NCI-H1436 treated with DMSO at 0.1 percent for 48 hours (cell line): ENCODE measurements at regions not wholly inside any gene's neighbourhood (a gene's known extent, or its start where the extent isn't known, plus 50 kb on each side); places are given as distances from the start of the nearest gene placed in this dataset.

Experiments used
- DNase-seq: peaks from one replicate; lab custom pipeline; 2025; lab: John Stamatoyannopoulos, UW

DNA sequence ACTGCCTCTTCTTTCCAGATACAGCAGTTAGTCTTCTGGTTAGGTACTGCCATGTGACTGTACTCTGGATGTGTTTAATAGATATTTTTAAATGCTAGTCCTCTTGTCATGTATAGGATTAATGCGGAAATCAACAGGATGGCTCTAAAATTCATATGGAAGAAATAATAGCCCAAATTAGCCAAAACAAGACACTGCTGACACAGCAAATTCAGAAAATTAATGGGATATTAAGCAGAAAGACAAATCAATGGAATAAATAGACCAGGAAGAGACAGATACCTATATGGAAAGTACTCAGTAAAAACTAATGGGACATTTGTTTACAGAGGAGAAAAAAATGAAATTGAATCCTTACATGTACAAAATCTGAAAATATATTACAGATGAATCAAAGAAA is 679.3 kb upstream of the PCDH20 start:
- DNase-seq, result no peak

DNA sequence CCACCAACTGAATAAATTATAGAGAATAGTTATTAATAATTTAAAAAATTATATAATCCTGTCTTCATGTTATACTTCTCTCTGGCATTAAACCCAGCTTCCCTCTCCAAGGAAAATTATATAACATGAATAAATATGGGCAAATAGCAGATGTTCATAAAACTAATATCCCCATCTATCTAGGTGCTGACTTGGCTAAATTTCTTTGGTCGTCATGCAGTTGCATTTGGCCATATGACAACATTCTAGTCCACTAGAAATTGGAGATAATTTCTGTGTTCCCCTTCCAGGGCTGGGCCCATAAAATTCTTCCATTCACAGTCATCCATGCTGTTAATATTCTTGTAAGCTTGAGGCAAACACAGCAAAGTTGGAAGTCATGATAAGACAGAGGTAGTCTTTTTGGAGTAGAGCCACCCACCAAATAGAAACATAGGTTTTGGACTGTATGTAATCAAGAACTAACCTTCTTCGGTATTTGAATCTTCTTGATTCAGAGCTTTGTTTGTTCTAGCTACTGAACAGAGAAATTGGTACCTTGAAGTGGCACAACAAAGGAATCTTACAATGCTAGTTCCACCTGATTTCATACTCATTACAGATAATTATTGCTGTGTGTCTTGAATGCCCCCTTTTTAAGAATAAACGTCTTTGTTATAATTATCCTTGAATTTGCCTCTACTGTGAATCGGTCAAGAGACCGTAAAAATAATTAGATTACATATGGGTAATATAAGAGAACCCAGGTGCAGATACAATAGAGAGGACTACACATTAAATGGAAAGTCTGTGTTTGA is 678.5 kb upstream of the PCDH20 start:
- DNase-seq, result peak; percentile 79

DNA sequence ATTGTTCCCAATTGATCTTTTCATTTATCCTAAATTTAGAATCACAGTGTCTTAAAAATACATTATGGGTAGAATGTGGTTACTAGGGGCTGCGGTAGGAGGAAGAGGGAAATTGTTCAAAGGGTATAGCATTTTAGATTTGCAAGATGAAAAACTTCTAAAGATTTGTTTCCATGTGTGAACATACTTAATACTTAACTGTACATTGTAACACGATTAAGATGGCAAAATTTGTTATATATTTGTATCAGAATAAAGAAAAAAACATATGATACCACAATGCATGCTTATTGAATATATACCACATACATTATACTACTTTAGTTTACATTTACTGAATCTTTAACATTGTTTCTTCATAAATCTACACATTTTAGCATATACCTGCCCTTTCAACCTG is 677.3 kb upstream of the PCDH20 start:
- DNase-seq, result no peak

DNA sequence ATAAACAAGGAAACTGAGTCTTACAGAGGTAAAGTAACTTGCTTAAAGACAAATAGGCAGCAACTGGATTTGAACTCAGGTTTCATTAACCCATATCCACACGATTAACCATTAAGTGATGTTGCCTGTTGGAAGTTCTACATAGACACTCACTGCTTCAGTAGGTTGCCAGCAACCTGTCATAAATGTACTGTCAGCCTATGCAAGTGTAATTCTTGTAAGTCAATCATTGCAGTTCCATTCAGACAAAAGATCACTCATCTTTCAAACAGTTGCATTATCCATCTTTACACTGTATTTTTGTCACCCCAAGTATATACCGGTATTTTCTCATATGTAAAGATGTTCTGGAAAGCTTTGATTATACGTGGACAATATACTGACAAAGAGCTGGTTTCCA is 676.9 kb upstream of the PCDH20 start:
- DNase-seq, result no peak

DNA sequence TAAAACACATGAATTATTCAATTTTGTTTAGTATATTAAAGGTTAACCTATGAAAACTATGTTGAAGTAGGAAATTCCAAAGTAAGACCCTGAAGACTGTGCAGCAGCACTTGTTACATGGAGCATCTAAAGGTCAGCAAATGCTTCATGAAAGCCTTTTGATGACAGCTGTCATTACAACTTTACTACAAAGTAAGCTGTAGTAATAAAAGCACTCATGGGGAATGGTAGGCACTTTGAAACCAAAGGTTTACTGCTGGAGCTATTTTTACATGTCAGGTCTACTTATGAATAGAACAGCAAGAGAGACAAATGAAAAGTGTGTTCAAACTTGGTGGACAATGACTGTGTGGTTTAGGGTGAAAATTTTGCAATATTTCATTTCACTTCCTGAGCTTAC is 672.5 kb upstream of the PCDH20 start:
- no peak for DNase-seq

DNA sequence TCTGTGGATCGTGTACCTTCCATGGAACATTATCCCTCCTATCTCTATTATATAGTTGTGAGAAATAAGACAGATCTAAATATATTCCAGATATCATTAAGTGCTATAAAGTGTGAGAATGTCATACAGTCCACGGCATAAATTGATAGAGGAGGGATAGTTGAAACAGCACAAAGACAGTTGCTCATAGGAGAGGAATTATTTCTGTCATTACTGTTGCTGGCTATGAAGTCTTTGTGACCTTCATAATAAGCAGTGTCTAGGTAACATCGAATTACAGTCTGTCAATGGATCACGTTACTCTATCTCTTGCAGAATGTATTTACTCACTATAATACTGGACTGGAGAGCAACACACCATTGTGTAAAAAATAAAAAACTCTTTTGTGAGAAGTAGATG is 671.5 kb upstream of the PCDH20 start:
- peak; percentile 24 for DNase-seq

DNA sequence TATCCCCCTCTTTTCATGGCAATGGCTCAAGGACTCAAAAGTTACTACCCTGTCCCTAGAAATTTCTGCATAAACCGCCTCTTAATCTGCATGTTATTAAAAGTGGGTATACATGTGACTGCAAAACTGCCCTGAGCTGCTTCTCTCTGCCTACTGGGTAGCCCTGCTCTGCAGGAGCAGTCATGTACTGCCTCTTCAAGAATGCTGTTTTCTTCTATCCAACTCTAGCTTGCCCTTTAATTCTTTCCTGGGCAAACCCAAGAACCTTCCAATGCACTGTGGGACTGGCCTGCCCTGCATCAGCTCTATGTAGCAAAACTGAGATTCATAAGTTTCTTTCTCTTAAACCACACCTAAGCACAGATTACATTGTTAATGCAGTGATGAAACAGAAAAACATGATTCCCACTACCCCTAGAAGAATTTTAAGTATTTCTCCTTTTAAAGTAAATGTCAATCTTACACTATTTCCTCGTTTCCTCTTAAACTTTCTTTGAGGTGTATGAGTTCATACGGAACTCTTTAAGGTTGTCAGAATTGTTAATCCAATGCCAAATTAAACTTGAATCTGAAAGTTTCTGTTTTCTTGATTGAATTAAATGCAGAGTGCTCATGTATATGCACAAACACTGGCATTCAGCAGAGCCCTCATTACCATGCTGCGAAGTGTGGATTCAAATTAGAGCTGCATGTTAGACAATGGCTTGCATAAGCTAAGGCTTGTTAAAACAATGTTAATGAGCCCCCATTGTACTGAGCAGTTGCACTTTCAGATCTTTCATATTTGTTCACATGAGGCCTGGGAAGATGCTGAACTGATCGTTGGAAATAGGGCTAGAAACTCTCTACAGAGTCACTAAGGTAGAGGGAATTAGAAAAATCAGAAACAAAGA is 669.9 kb upstream of the PCDH20 start:
- DNase-seq, result no peak

DNA sequence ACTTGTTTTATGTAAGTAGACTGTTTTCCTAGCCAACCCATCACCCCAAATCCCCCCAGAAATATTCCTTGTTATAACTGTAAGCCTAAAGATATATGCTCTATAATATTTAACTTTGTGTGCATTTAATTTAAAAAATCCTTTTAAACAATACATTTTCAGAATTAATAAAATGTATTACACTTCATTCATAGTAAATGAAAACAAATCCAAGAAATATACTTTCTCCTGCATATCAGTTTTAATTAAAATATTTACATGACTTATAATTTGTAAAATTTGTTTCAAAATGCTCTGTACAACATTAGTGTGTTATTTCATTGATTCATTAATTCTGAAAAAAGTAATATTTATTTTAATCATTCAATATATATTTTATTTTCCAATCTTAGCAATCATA is 669.1 kb upstream of the PCDH20 start:
- no peak for DNase-seq

DNA sequence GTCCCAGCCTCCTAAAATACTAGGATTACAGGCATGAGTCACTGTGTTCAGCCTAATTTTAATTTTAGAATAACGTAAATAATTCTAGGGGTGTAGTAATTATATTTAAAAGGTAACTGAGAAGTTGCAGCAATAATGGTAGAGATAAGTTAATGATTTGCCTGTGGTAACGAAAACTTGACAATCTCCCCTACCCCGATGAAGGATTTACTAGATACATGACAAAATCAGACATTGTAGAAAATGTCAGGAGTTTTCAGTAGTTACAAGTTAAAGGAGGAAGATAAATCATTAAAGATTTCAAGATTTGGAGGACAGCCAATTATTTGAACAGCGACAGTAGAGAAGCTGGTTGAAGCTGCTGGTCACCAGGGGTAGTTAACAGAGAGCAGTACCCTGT is 652.2 kb upstream of the PCDH20 start:
- no peak for DNase-seq

DNA sequence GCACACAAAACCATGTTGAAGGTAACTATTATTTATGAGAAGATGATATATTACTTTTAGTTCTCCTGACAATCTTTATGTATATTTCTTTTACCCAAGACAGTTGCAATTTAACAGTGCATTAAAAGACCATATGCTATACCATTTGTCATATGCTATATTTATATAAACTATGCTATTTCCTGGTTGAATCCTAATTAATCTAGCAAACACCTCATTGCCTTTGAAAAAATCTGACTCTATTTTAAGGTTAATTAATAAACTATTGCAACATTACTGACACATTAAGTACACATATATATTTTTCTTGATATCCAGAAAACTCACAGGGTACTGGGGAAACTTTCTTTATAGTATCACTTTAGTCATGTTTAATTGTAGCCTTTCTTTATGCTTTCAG is 649.4 kb upstream of the PCDH20 start:
- no peak for DNase-seq

DNA sequence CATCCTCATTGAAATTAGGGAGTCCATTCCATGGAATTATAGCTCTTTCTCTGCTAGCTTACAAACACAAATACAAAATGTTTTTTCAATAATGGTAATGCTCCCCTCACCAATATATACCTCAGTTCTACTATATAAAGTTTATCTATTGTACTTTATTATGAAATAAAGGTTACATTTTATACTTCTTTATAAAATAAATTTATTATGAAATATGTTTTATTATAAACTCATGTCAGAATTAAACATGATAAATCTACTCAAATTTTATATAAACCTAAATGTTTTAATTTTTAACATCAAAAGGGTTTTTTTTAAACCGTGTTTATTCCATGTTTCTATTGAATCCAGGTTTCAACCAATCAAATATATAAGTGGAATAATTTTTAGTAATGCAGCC is 646.1 kb upstream of the PCDH20 start:
- DNase-seq, result no peak

DNA sequence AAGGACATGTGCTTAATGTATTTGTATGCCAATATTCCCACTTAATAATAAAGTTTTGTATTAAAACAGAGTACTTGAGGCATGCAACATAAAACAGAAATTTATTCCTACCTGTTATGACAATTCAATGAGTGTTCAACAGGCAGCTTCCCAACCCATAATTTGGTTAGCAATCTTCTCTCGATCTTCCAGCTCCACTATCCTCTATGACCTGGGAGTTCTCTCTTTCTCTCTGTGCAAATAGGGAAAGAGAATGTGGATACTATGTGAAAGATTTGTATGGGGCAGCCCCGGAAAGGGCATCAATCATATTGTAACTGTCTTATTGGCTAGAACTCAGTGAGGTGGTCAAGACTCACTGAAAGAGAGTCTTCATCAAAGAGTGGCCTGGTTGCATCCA is 644.9 kb upstream of the PCDH20 start:
- no peak for DNase-seq

DNA sequence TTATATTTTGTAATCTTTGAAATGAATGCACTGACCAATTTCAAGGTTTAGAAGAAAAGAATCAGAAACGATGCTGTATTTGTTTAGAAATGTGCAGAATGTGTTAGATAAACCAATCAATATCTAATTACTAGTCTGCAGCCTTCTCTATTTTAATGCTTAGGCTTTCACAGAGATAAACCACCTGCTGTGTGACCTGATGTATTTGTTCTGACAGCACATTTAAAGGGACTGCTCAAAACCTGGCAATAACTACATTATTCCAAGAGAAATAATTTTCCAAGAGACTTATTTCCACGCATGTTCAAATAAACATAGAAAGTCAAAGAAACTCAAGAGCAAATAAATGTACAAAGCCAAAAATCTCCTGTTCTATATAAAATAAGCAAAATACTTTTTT is 641.6 kb upstream of the PCDH20 start:
- DNase-seq, result no peak

DNA sequence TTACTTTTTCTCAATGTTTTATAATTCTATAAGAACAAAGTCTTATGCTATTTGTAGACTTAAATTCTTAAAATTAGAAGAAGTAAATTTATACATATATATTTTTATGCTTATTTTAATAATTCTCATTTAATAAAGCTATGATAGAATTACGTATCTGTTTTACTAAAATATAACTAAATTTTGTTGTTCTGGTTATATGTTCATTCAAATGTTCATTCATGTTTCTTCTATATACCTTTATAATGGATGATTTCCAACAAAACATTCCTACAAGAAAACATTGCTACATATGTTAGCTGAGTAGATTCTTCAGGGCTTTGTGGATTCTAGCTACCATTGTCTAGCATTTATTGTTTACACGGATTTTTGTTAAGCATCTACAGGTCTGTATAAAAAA is 634.3 kb upstream of the PCDH20 start:
- no peak for DNase-seq

DNA sequence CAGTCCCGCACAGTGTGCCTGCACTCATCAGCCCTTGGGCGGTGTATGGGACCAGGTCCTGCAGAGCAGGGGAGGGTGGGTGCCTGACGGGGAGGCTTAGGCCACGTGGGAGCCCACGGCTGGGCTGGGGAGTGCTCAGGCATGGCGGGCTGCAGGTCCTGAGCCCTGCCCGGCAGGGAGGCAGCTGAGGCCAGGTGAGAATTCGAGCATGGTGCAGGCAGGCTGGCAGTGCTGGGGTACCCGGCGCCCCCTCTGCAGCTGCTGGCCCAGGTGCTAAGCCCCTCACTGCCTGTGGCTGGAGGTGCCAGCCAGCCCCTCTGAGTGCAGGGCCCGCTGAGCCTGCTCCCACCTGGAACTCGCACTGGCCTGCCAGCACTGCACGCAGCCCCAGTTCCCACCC is 630.9 kb upstream of the PCDH20 start:
- DNase-seq, result no peak

DNA sequence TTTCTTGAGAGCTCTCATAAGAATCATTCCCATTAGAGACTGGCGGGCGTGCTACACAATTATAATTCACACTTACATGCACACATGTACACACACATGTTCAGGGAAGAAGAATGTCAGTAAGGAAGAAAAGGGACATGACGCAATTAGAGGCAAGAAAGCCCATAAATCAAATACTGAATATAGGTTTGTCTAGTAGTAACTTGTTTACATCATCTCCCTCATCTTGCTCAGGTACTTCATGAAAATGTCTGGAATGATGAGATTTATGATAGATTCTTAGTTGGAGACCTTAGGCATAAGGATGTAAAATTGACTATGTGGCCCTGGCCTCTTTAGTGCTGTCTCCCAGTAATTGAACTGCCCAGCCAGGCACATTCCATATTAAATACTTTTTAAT is 628.0 kb upstream of the PCDH20 start:
- DNase-seq, result no peak

DNA sequence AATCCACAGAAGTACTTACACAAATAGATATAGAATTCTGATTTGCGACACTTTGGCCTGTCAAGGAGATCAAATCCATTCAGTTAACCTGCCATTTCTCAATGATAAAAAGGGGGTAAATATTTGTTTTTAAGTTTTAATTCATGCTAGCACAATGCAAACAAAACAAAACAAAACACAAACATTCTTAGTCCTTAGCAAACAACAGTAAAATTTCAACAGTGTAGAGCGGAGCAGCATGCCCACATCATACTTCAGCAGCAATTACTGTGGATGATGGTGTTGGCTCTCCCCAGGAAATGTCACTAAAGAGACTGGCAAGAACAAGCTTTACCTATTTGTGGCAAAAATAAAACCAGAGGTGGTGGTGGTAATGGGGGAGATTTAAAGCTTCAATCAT is 625.2 kb upstream of the PCDH20 start:
- DNase-seq, result no peak

DNA sequence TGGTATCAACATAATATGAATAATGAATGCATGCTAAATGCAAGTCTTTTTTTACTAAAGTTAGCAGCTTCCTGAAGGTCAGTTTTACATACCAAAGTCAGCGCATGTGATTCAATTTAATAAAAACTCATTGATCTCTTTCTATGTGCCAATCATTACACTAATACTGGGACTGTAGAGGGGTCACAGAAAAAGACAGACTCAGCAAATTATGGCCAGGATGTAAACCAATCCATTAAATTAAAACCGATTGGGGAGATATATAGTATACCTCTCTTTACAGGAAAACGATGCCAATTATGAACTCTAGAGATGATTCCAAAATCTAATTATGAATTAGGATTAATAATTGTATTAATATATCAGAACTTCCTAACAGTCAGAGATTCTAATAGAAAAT is 624.4 kb upstream of the PCDH20 start:
- no peak for DNase-seq

DNA sequence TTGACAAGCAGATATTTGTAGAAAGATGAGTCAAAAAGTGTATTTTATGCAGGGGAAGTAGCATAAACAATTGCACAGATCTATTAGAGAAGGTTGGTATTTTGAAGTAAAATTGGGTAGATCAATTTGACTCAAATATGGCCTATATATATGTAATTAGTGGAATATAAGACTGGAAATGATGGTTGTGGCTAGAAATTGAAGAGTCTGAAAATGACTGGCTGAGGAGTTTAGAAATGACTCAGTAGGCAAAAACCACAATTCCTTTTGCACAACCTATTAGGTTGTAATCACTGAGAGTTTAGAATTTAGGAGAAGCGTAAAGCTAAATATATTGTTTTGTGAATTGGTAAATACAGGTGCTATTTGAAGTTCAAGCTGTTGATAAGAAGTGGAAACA is 622.6 kb upstream of the PCDH20 start:
- no peak for DNase-seq

DNA sequence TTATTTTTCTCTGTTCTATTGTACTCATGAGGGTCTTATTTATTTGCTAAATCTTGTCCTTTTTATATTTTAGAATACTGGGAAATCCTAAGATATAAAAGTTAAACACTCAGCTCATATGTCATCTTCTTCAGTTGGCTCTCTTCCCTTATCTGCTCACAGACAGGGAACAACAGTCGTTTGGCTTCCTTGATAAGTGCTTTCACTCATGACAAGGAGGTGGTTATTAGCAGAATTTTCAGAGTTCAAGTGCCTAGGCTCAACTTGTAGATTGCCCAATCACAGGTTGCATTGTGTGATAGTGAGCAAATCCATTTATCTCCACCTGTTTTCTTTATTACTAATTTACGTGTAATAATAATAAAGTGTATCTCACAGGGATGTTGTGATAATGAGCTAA is 620.3 kb upstream of the PCDH20 start:
- peak; percentile 92 for DNase-seq

DNA sequence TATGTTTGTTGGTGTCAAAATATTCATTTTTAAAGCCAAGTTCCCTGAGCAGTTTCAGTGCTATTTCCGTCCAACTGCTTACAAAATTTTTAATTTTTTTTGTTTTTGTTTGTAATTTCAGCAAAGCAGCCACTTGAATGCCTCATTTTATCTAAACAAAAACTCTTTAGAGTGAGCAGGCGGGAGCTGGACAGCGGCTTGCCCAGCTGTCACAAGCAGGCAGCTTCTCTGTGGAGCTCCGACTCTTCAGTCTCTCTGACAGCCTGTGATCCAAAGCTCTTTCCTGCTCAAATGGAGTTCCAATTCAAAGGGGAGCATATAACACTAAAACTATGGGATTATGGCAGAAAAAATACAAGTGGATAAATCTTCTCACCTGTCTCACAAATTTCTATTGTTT is 618.3 kb upstream of the PCDH20 start:
- no peak for DNase-seq

DNA sequence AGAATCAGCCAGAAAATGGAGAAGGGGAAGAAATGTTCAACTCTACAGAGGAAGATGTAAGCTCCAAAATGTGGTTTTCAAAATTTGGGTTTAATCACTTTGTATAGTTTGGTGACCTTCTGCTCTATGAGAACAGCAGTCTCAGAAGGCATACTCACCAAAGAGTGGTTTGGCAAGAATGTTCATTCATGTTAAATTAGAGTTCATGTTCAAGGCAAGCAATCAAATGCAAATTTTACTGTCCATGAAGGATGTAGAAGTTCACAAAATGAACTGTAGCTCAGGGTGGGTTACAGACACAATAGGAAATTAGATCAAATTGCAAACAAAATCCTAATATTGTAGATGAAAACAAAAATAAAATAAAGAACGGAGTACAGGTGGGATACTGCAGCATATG is 606.7 kb upstream of the PCDH20 start:
- DNase-seq, result no peak

DNA sequence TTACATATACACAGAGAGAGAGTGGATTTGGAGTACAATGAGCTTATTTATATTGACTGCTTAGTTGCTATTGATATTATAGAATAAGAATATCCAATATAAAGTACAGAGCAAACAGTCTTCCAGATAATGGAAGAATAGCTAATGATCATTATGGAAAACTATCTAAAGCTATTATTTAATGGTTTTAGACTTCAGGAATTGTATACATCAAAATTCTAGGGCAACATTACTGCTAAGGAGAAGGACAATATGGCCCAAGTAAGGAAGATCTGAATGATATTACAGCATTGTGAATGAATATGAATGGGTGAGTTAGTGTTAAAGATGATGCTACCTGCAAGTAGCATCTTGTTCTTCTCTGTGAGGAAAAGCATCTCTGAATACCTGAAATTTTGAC is 604.2 kb upstream of the PCDH20 start:
- DNase-seq, result no peak

DNA sequence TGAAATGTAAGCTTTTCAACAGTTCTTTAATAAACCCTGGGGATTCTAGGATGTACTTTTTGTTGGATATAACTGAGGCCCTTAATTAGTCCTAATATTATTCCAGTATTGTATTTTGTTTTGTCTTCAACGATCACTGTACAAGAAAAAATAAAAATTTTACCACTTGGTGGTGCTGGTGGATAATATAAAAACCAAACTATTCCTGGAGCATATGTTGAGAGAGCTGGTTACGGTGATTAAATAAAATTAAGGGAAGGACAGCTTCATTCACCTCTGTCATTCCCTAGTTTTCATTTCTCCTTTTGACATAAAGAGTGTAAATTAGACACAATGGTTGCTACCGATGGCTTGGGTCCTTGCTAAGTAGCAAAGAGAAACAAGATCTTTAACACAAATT is 598.6 kb upstream of the PCDH20 start:
- DNase-seq, result peak; percentile 49
